ENCODE measurements at regions not wholly inside any gene's neighbourhood (a gene's known extent, or its start where the extent isn't known, plus 50 kb on each side); places are given as distances from the start of the nearest gene placed in this dataset.

DNA sequence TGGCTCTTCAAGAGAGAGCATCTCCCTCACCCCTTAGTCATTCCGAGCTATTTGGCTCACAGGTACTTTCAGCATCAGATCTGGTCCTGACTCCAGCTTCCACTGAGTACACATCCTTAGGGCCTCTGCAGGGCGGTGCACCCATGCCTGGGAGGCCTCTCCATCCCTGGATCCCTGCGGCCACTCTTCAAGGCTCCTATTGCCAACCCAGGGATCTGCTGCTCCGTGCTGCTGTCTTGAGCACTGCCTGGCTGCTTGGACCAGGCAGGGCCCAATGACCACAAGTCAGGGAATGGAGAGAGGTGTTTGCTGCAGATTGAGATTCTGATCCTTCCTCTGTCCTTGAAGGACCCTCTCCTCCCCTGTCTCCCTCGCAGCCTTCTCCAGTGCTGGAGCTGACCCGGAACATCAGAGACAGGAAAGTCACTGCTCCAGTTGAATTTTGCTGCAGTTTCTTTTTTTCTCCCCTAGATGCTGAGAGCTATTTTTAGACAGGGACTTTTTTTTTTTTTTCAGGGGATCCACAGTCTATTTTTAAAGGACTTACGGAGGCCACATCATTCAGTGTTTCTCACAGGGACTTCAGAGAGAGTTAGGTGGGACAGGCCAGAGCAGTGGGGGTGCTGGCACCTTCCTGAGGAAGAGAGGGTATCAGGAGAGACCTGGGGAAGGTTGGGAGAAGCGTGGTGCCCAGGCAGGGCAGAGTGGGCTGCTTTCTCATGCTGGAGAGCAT, 50.1 kb upstream of the KCNA1 start:
- Mint-ChIP-seq H3K4me1 (ENCODE audit: low read depth) (peaks cover 21% of the 10 kb centered on the region), H3K4me3 (no peak overlapping the region), H3K9me3 (ENCODE audit: insufficient read depth) (no peaks in the 10 kb centered on the region), H3K27me3 (ENCODE audit: low read depth) (peaks cover 25% of the 10 kb centered on the region), H3K36me3 (ENCODE audit: low read depth) (no peaks in the 10 kb centered on the region), H3K27ac (no peak overlapping the region)
- POLR2A ChIA-PET = no interaction called here
- no peak for ATAC-seq
- no peak for DNase-seq
- CTCF ChIA-PET = interaction anchor here (1.2 to 8.0 kb wide), 5 partner anchors 9 to 224 kb away, joined by 3 to 78 read pairs (median 13); no protein-coding TSS in a partner anchor
